ENCODE measurements at regions not wholly inside any gene's neighbourhood (a gene's known extent, or its start where the extent isn't known, plus 50 kb on each side); places are given as distances from the start of the nearest gene placed in this dataset.

- no peak for TF ChIP-seq SIN3A (IDR thresholded peaks at IDR 0.05; ENCODE audit: borderline replicate concordance, insufficient read depth, low read length)
- no peak for TF ChIP-seq TAF1 (IDR thresholded peaks at IDR 0.05; ENCODE audit: borderline replicate concordance, insufficient read depth, low read length)
- TF ChIP-seq REST (IDR thresholded peaks at IDR 0.05; ENCODE audit: insufficient read depth in 1 of 2, low read depth in 2 of 2, low read length in 2 of 2) = no peak
These were observed 821.3 kb downstream of the DIAPH3 start for GRCh38 chr13:59342400-59342799.
